ENCODE measurements at regions not wholly inside any gene's neighbourhood (a gene's known extent, or its start where the extent isn't known, plus 50 kb on each side); places are given as distances from the start of the nearest gene placed in this dataset.
A peak's percentile ranks its signal among the peaks of the same experiment; 100 is the strongest.

GRCh38 chr15:39149636-39150150 lies 431.2 kb upstream of the THBS1 start:
- no peak for TF ChIP-seq CTCF (IDR thresholded peaks at IDR 0.05; ENCODE audit: low read depth, low read length, missing control alignments)
- no peak overlapping the region for H3K4me3 ChIP-seq (ENCODE audit: low read depth, low read length)
- DNase-seq (ENCODE audit: low read depth), result no peak

GRCh38 chr15:39151545-39151944 lies 429.3 kb upstream of the THBS1 start:
- DNase-seq (ENCODE audit: low read depth), result no peak
- no peak overlapping the region for H3K4me3 ChIP-seq (ENCODE audit: low read depth, low read length)
- no peak for TF ChIP-seq CTCF (IDR thresholded peaks at IDR 0.05; ENCODE audit: low read depth, low read length, missing control alignments)

- no peak for TF ChIP-seq CTCF (IDR thresholded peaks at IDR 0.05; ENCODE audit: low read depth, low read length, missing control alignments)
- H3K4me3 ChIP-seq (ENCODE audit: low read depth, low read length), result no peak overlapping the region
- no peak for DNase-seq (ENCODE audit: low read depth)
These were observed 427.7 kb upstream of the THBS1 start for GRCh38 chr15:39153058-39153714.

GRCh38 chr15:39153716-39154115 lies 427.2 kb upstream of the THBS1 start:
- TF ChIP-seq CTCF (IDR thresholded peaks at IDR 0.05; ENCODE audit: low read depth, low read length, missing control alignments), result no peak
- no peak for DNase-seq (ENCODE audit: low read depth)
- H3K4me3 ChIP-seq (ENCODE audit: low read depth, low read length), result no peak overlapping the region

- TF ChIP-seq CTCF (IDR thresholded peaks at IDR 0.05; ENCODE audit: low read depth, low read length, missing control alignments), result peak; percentile 18
- DNase-seq (ENCODE audit: low read depth), result no peak
- H3K4me3 ChIP-seq (ENCODE audit: low read depth, low read length), result no peak overlapping the region
These were observed 426.6 kb upstream of the THBS1 start for GRCh38 chr15:39154227-39154638.

- TF ChIP-seq CTCF (IDR thresholded peaks at IDR 0.05; ENCODE audit: low read depth, low read length, missing control alignments), result no peak
- no peak overlapping the region for H3K4me3 ChIP-seq (ENCODE audit: low read depth, low read length)
- no peak for DNase-seq (ENCODE audit: low read depth)
These were observed 426.1 kb upstream of the THBS1 start for GRCh38 chr15:39154776-39155175.

- DNase-seq (ENCODE audit: low read depth), result no peak
- TF ChIP-seq CTCF (IDR thresholded peaks at IDR 0.05; ENCODE audit: low read depth, low read length, missing control alignments), result no peak
These were observed 424.7 kb upstream of the THBS1 start for GRCh38 chr15:39156166-39156565.

More at GRCh38 chr15:39156166-39156565, 424.7 kb upstream of the THBS1 start:
- H3K4me3 ChIP-seq (ENCODE audit: low read depth, low read length), result no peak overlapping the region
